NCI-H1105 treated with DMSO at 0.1 percent for 48 hours (cell line): ENCODE measurements at regions not wholly inside any gene's neighbourhood (a gene's known extent, or its start where the extent isn't known, plus 50 kb on each side); places are given as distances from the start of the nearest gene placed in this dataset.
"Not testable (repeated sequence)": the region's sequence is repeated elsewhere in the genome, so short reads cannot be mapped to it uniquely, and the experiment has no call there.

Source experiments
- DNase-seq: peaks from one replicate; lab custom pipeline; 2025; lab: John Stamatoyannopoulos, UW

DNA sequence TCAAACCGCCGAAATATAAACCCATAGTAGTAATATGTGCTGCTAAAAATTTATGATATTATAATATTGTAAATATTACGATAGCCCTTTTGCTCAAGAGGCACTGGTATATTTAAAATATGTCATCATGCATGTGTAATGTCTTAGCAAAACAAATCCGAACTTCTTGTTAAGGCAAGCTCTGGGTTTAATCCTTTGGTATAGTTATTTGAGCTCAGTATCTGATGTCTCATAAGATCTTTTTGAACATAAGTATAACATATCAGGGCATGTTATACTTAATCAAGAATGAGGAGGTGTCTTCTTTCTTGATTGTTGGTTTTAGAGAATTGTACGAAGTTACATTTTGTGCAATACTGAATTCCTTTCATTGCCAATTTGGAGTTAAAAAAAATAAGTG lies 154.1 kb upstream of the CBLB start:
- no peak for DNase-seq

DNA sequence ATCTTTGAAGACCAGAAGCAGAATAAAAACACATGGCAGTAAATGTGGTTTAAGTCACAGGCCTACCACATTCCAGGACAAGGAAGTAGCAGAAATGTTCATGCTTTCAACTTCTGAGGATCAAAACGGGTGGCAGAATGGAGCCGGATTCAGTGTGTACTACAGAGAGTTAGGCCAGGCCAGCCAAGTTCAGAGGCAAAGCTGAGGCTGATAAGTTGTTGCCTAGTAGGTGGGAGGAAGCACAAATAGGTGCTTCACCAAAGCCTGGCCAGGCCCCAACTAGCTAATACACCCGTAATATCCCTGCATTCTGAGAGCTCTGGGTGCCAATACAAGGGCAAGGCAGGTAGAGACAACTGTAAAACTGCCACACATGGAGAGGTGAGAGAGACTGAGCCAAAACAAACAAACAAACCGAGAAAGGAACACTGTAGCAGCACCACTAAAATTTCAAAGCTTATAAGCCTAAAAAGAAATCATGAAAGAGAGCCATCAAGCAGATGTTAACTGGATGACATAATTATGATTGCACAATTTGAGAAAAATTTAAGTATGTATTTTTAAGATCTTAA lies 156.4 kb upstream of the CBLB start:
- DNase-seq = peak; percentile 98

DNA sequence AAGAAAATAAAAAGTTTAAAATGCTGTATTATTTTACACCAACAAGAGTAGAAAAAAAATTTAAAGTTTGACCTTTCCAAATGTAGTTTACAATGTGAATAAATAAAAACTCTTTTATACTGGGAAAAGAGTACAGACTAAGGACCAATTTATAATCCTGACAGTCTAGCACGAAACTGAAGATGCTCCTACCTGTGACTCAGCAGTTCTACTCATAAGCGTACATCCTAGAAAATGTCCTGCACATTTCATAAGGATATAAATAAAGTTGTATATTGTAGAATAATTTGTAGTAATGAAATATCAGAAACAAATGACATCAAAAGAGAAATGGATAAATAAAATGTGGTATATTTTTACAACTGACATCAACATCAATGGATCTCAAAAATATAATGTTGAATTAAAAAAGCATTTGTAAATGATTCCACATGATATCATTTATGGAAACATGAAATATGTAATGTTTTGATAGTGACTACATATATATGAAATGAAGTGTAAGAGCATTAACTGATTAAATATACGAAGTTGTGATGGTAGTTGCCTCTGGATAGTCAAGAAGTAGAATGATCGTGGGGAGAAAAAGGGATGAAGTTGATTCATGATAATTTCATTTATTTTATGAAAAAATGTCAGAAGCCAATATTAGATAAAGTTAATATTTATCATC lies 161.3 kb upstream of the CBLB start:
- no peak for DNase-seq

DNA sequence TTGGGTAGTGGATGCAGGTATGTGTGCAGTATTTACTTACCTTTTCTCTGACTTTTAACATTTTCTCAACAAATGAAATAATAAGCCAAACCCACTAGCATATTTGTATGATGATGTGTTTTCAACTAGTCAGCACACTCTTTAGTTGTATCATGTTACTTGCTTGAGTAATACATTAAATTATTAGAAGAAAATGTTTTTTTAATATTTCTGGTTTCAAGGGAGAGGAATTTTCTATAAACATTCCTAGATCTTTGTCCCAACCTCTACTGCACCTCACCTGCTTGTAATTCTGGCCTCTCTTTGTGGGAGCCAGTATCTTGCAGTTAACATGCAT lies 161.8 kb upstream of the CBLB start:
- no peak for DNase-seq

DNA sequence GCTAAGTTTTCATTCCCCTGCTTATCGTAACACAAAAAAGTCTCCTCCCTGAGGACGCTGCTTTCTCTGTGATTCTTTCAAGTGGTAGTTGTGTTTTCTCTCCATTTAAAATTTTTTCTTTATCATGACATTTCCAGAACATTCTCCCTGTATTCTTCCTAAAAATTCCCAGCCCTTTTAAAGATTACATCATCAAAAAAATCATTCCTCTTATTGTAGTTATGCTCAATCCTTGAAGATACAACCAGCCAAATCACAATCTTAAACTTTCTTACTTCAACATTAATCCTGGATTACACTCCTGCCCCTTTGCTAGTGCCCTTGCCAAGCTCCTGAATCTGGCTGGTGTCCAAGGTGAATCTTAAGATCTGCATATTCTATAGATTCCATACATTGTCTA lies 163.7 kb upstream of the CBLB start:
- no peak for DNase-seq

DNA sequence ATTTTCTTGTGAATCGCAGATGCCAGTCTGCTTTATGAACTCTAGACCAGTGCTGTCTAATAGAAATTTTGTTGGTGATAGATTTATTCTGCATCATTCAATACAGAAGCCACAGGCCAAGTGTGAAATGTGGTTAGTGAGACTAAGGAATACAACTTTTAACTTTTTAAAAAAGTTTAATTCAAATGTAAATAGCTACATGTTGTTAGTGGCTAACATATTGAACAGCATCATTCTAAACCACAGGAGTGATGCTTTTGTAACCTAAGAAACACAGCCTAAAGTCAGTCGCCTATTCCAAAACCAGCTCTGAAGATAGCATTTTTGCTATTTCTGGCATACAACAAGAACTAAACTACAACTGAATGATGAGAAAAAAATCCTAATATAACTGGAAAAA lies 164.8 kb upstream of the CBLB start:
- no peak for DNase-seq

DNA sequence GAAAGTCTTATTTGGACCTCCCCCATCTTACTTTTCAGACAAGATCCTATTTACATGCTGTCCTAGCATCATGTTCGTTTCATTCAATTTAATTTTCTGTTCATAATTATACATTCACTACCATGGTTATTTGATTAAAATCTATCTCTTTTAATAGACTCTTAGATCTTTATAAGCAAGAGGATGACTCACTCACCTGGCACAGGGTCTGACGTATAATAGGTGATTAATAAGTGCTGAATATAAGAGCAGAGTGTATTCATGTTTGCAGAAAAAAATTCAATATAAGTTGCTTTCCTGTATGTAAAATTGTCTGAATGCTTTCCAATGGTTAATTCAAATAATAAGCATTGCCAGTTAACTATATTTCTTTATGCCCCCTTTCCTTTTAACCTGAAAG lies 165.5 kb upstream of the CBLB start:
- DNase-seq = no peak

DNA sequence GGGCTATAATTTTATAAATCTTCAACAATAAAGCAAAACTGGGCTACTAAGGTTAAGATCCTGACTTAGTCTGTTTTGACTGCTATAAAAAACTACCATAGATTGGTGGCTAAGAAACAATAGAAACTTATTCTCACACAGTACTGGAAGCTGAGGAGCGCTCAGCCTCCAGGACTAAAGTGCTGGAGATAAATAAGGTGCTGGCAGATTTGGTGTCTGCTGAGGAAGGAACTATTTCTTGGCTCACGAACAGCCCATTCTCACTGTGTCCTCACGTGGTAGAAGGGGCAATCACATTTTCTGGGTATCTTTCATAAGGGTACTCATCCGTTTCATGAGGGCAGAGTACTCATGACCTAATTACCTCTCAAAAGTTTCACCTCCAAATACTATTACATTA lies 166.8 kb upstream of the CBLB start:
- DNase-seq = no peak

DNA sequence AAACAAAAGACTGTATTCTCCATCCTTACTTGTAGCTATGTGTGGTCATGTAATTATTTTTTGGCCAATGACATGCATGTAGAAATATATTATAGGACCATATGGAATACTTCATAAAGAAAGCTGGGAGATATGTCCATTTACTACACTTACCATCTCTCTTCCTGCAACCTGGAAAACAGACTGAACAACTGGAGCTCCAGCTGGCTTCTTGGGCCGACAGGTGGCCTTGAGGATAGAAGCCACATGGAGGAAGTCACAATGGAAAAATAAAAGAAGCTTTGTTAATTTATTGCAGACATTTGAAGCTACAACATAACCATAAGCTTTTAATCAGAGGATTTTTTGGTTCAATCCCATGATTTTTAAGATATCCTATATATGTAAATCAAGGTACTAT lies 167.9 kb upstream of the CBLB start:
- no peak for DNase-seq

DNA sequence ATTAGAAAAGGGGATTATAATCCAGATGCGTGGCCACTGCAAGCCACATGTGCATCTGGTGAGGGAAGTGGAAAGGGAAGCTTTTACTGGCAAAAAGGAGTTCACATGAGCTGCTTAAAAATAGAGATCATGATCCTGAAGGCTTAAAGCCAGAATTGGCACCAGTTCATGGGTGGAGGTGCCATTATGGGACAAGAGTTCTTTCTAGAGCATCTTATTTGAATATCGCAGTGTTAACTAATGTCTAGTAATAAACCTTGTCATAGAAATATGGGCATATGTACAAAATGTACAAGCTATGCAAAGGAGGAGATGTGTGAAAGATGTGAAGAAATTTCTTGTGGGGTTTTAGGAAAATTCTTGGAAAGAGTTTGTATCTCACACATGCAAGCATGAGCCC lies 178.4 kb upstream of the CBLB start:
- DNase-seq = no peak

DNA sequence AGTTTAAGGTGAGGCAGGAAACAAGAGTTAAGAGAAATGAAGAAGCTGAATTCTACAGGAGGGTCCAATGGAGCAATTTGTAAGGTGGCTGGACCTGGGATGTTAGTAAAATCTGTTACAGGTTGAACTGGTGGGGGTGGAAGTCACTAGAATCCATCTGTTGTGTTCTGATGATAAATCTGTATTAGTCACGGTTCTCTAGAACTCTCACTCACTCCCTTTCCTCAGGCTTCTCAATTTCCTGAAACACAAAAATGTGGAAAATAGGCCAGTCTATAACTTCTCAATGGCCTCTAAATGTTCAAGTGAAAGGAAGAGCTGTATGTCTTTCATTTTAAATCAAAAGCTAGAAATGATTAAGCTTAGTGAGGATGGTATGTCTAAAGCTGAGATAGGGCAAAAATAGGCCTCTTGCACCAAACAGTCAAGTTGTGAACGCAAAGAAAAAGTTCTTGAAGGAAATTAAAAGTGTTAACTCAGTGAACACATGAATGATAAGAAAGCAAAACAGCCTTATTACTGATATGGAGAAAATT lies 180.2 kb upstream of the CBLB start:
- no peak for DNase-seq

DNA sequence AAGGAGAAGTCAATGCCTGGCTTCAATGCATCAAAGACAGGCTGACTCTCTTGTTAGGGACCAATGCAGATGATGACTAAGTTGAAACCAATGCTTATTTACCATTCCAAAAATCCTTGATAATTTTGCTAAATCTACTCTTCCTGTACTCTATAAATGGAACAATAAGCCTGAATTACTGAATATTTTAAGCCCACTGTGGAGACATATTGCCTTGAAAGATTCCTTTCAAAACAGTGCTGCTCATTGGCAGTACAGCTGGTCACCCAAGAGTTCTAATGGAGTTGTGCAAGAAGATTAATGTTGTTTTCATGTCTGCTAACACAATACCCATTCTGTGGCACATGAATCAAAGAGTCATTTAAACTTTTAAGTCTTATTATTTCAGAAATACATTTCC lies 181.0 kb upstream of the CBLB start:
- no peak for DNase-seq

DNA sequence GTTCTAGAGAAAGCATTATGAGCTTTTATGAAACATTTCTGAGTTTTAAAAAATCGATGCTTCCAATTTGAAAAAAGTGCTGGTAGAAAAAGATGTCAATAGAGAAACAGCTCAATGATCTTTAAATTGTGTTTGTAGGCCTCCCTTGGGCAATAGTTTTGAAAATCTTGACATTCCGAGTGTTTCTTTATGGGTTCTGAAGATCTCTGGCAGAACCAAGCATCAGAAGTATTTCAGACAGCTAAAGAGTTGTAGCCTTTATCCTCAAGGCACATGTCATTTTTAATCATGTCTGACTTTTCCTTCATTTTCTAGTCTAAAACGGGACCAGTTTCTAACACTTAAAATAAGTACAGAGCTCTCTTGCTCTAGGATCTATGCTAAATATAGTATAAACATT lies 188.1 kb upstream of the CBLB start:
- no peak for DNase-seq

DNA sequence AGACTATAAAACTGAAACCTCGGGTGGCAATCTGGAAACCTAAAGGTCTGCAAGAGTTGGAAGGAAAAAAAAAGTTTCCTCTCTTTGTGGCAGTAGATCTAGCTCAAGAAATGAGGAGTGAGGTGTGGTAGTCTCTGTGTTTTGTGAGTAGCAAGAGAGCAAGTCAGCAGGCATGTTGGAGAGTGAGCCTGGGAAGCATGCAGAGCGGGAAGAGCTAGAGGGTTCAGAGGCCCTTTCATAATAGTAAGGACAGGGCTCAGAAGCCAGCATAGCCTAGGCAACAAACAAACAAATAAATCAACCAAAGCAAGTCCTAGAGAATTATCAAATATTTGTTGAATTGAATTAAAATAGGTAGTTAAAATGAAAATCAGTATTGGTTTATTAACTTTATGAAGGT lies 189.7 kb upstream of the CBLB start:
- no peak for DNase-seq

DNA sequence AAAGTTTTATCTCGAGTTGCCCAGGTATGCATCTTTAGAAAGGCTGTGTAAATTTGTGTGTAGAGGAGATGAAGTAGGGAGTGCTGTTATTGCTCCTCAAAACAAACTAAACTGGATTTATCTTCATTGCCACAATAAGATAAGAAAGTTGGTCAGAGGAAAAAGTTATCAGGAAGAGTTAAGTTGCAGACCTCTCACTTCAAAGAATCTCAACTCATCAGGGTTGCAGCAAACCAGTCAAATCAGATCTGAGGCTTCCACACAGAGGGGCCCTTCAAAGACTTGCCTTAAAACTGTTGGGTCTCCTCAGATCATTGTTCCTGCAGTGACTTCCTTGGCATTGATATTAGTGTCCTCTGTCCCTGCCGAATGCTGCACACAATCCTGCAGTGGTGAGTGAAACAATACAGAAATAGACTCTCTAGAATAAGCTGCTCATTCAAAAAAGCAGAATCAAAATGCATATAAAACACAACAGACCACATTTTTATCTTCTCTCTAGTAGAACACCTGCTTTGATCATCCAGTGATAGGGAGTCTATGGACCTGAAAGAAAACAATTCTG lies 191.2 kb upstream of the CBLB start:
- no peak for DNase-seq

DNA sequence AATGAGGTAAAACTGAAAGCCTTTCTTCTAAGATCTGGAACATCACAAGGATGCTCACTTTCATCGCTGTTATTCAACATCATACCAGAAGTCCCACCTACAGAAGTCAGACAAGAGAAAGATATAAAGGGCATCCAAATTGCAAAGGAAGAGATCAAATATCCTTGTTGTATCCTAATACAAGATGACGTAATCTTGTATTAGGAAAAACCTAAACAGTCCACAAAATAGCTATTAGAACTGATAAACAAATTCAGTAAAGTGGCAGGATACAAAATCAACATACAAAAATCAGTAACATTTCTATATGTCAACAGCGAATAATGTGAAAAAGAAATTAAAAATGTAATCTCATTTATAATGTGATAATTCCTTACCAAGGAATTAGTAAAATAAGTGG lies 195.1 kb upstream of the CBLB start:
- no peak for DNase-seq

DNA sequence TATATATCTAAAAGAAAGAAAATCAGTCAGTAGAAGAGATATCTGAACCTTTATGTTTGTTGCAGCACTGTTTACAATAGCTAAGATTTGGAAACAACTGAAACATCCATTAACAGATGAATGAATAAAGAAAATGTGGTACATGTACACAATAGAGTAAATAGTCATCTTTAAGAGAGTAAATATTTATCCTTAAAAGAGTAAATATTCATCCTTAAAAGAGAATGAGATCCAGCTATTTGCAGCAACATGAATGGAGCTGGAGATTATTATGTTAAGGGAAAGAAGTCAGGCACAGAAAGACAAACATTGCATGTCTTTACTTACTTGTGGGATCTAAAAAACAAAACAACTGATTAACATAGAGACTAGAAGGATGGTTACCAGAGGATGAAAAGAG lies 197.0 kb upstream of the CBLB start:
- DNase-seq = no peak

DNA sequence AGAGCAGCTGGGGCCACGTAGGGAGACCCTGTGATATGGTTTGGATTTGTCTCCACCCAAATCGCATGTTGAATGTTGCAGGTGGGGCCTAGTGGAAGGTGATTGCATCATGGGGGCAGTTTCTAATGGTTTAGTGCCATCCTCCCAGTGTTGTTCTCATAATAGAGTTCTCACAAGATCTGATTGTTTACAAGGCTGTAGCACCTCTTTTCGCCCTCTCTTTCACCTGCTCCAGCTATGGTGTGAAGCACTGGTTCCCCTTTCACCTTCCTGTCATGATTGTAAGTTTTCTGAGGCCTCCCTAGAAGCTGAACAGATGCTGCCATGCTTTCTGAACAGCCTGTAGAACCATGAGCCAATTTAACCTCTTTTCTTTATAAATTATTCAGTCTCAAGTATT lies 198.9 kb upstream of the CBLB start:
- no peak for DNase-seq

DNA sequence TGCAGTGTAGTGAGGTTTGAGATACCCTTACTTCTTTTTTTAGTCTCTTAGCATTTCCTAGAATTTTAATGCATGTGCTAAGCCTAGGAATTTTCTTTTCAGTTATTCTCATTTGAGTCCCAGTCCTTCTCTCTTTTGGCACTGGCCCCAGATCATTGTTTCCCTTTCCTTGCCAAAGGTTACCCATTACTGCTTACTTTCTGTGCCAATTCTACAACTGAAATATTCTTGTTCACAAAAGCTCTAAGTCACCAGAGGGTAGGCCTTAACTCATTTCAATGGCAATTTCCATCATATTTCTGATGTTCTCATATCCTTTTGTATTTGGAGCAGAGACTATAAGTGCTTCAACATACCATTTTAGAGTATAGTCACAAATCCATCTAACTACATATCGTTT lies 199.6 kb upstream of the CBLB start:
- DNase-seq = no peak

DNA sequence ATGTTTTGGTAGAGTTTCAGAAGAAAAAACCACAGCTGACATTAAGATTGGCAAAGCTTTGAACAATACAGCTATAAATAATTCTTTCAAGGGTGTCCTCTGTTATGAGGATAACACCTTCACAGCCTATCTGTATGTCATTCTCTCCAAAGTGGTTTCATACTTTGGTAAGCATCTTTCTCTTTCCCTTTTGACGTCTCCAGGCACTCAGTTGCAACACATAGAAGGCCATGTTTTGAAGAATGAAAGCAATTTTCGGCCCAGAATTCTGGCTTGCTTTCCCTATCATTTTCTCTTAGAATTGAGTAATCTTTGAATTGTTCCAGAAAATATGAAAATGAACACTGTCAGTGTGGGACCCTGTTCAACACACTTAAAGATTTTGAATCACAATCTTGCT lies 200.0 kb upstream of the CBLB start:
- DNase-seq = no peak

DNA sequence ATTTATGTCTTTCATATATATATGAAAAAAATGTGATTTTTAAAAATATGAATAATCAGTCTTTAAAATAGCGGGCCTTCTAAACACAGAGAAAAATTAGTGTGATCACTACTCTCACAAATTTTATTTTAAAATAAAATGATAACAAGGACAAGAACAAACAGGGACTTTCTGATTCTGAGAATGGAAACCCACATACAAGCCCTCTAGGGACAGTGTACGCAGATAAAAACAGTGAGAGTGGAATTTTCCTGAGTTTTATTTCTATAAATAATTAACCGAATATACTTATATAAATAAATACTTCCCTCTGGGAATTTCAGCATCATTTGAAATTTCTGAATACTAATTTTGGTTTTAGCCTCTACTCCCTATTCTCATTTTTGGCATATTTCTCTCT lies 201.4 kb upstream of the CBLB start:
- no peak for DNase-seq

DNA sequence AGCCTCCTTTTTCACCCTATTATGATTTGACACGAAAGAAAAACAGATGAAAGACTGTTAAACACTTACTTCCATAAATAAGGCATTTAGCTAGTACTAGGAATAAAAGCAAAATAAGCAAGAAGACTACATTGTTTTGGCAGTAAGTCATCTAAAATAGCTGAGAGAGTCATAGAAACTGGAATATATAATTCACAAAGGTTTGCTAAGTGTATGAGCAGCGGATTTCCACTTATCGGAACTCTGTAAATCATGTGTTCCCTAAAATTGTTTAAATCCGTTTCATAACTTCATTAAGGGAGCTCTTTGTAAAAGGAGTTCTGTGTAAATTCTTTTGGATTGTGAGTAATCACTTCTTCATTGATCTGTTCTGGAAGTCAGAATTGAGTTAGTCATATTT lies 202.5 kb upstream of the CBLB start:
- no peak for DNase-seq

DNA sequence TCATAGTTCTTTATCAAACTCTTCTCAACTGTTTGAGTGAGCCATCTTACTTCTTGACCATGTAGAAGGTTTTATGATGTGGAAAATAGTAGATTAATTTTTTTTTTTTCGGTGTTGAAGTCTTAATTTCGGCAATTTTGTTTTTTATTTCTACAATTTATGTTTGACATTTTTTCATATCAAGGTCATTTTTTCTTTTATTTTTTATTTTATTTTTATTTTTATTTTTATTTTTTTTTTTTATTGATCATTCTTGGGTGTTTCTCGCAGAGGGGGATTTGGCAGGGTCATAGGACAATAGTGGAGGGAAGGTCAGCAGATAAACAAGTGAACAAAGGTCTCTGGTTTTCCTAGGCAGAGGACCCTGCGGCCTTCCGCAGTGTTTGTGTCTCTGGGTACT lies 203.8 kb upstream of the CBLB start:
- not testable (repeated sequence) for DNase-seq

DNA sequence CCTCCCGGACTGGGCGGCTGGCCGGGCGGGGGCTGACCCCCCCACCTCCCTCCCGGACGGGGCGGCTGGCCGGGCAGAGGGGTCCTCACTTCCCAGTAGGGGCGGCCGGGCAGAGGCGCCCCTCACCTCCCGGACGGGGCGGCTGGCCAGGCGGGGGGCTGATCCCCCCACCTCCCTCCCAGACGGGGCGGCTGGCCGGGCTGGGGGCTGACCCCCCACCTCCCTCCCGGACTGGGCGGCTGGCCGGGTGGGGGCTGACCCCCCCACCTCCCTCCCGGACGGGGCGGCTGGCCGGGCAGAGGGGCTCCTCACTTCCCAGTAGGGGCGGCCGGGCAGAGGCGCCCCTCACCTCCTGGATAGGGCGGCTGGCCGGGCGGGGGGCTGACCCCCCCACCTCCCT lies 205.0 kb upstream of the CBLB start:
- not testable (repeated sequence) for DNase-seq
